ENCODE measurements at regions not wholly inside any gene's neighbourhood (a gene's known extent, or its start where the extent isn't known, plus 50 kb on each side); places are given as distances from the start of the nearest gene placed in this dataset.

GRCh38 chr20:60977901-60978300 lies 274.2 kb upstream of the CDH4 start:
- peak; percentile 31 to 71 for DNase-seq

GRCh38 chr20:60984666-60985065 lies 267.4 kb upstream of the CDH4 start:
- peak; percentile 1 to 27 for DNase-seq

GRCh38 chr20:60986506-60987156 lies 265.4 kb upstream of the CDH4 start:
- DNase-seq, result no peak

DNA sequence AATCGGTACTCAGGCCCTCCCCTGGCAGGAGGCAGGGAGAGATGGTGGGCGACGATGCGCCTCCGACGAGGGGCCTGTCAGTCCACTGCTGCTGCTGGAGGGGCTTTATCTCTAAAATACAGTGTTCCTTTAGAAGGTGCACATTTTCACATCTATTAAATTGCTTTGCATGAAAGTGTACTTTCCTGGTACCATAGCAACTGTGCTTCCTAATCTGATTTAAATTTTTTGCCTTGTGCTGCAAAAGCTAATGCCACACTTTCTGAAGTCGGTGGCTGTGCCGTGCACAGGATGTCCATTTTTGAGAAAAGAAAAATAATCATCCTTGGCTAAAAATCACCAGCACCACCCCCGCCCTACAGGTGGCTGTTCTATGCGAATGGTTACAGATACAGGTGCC lies 262.0 kb upstream of the CDH4 start:
- DNase-seq, result no peak

- DNase-seq, result no peak
These were observed 261.4 kb upstream of the CDH4 start for GRCh38 chr20:60990643-60991042.

DNA sequence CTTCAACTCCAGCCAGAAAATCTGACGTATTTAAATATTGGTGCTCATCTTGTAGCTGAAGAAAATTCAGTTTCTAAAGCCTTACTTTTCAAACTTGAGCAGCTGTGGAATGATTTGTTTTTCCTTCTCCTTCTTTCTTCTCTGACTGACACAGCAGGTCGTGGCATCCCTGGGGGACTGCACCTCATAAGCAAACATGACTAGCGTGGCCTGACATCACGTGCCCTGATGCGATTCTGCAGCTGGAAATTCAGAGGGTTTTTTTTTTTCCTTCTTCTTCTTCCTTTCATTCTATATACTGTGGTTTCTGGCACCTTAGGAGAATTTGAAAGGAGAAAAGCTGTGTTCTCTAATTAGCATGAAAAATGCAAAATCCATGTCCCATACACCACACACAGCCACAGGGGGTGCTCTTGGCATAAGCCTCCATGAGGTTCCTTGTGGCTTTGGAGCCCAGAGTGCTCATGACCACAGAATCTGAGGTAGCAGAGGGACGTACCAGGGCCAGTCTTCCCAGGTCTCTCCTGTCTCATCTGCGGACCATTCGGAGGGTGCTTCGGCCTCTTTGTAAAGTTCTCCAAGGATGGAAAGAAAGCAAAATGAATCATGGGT lies 258.5 kb upstream of the CDH4 start:
- DNase-seq, result peak in 1 of 2 experiments; percentile 14

DNA sequence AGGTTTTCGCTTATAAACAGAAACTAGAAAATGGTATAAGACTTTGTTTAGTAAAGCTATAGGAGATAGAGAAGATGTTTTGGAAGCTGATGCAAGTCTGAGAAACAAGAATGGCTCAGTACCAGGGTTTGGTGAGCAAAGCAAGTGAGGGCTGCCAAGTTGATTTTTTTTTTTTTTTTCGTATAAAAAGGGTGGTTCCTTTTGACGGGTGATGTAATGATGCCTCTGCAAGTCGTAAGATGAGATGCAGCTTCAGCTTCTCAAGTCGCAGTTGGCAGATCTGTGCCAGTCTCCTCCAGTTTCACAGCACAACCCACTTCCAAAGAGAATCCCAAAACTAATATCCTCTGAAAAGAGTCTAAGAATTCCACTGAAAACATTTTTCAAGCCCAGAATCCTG lies 252.8 kb upstream of the CDH4 start:
- no peak for DNase-seq

- DNase-seq, result no peak
These were observed 250.0 kb upstream of the CDH4 start for GRCh38 chr20:61002090-61002489.

DNA sequence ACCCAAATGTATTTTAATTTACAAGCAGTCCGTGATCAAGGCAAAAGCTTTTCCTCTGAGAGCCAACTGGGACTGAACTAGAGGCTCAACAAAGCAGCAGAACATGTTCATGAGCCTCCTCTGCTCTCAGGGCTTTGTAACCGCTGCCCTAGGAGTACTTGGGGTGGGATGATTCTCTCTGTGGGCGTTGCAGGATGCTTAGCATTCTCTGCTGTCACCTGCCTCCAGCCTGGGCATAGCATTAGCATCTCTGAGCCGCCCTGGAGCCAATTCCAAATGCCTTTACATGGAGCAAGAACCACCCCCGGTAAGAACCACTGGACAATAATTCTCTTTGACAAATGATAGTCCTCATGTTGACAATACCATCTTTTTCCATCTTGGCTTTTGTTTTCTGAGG lies 237.6 kb upstream of the CDH4 start:
- DNase-seq, result no peak

DNA sequence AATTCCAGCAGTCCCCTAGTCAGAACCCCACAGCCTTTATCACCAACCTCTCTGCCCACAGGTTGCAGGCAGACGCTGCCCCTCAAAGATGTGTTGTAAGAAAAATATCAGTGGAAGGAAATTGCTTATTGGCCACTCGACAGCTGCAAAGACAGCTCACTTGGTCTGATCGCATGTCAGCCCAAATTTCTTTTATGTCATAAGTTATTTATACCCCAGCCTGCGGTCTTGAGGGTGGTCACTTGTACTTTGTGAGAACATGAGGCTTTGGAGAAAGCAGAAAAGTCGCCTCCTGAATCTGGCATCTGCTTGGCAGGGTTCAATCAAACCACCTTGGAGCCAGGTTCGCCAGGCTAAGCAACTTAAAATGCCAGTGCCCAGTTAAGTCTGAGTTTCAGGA lies 236.5 kb upstream of the CDH4 start:
- no peak for DNase-seq

- no peak for DNase-seq
These were observed 232.7 kb upstream of the CDH4 start for GRCh38 chr20:61019322-61019721.

GRCh38 chr20:61023612-61024011 lies 228.4 kb upstream of the CDH4 start:
- no peak for DNase-seq

DNA sequence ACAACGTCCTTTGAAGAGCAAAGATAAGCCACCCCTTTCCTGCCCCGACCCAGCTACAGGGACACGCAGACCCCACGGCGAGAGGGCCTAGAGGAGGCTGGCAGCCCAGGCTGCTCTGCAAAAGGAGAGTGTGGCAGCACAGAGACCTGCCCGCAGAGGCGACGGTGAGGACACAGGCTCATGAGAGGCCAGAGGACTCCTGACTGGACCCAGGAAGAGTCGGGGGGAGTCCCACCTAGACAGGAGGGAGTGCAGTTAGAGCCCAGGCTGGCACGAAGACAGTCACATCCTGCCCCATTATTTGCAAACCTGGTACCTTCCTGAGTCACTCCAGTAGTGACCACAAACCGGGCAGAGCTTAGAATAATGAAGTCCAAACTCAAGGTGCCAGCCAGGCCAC lies 227.7 kb upstream of the CDH4 start:
- no peak for DNase-seq

DNA sequence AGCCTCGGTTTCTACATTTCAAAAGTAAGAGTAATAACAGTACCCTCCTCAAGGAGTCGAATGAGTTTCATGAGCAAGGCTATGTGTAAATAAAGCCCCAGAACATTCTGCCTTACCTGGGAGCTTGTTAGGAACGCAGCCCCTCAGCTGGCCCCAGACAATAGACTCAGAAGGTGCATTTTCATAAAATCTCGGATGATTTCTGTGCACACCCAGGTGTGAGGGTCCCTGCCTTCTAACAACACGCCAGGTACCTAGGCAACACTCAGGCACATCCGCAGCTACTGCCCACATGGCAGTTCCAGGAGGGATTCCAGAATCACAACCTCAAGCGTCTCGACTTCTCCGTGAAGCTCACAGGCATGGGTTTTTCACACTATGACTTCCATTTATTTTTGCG lies 226.5 kb upstream of the CDH4 start:
- DNase-seq, result no peak

GRCh38 chr20:61026173-61026572 lies 225.9 kb upstream of the CDH4 start:
- DNase-seq, result peak in 1 of 2 experiments; percentile 18

- DNase-seq, result no peak
These were observed 225.3 kb upstream of the CDH4 start for GRCh38 chr20:61026731-61027130.

DNA sequence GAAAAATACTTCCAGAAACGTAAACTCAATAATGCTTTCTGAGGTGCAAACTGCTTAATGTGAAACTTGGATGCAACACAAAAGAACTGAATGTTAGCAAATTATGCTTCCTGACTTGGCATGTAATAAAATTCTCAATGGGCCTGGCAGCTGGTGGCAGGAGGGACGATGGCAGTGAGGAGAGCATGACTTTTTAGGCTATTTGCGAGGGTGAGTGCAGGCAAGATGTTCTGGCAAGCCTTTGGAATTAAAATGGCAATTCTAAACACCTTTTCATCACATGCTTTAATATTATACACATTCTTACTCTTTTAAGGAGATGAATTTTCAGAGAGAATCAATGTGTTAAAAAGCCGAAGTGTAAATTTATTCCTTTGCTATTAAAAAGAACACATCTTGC lies 224.8 kb upstream of the CDH4 start:
- no peak for DNase-seq

GRCh38 chr20:61030130-61030529 lies 221.9 kb upstream of the CDH4 start:
- DNase-seq, result no peak

GRCh38 chr20:61031101-61031830 lies 220.8 kb upstream of the CDH4 start:
- DNase-seq, result no peak

- no peak for DNase-seq
These were observed 214.6 kb upstream of the CDH4 start for GRCh38 chr20:61037498-61037897.

DNA sequence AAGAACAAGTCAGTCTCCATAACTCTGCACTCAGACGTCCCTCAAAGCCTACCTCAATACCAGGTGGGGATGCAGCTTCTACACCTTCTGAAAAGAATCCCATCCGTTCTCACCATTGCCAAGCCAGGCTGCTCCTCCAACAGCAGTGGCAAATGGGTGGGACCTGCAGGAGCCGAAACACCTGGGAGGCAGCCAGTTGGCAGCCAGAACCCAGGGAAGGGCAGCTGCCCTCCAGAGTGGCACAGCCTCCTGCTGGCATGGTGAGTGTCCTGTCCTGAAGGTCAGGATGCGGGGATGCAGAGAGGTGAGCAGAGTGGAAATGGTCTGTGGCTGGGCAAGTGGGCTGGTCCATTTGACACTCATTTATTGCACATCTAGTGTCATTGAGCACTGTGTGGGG lies 210.6 kb upstream of the CDH4 start:
- no peak for DNase-seq

DNA sequence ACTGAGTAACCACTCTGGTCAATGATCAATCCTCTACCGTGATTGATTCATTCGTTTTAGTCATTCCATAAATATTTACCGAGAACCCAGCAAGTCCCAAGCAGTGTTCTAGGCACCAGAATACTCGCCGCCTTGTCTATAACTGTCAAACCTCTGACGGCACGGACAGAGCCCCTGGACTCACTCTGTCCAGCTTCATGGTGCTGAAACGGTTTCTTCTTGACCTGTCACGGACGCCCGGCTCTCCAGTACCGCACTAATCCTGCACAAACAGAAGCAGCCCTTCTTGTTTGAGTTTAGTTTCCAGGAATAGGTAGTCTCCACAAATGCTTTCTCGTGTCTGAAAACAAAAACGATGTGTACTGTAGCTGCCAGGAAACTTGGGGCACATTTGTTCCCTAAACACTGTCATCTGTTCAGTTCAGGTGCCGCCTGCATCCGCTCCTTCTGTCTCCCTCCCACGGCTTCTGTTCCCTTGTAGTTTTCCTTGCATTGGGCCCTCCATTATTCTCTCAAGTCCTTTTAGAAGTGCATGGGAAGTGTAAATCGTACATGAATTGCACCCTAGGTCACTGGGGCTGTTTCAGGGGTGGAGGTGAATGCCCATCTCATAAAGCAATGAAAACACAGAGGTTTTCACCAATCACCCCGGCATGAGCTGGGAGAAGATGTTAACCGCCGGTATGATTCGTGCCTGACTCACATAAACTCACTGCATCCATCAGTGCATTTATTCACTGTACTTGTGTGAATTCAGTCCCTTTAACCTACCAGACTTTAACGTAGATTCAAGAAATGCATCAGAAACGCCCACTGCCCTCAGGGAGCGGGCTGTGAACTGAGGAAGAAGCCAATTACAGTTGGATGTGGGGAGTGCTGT lies 209.3 kb upstream of the CDH4 start:
- DNase-seq, result no peak

GRCh38 chr20:61043681-61044080 lies 208.4 kb upstream of the CDH4 start:
- DNase-seq, result no peak
